Hematopoietic multipotent progenitor cell (in vitro differentiated cells): ENCODE measurements at regions not wholly inside any gene's neighbourhood (a gene's known extent, or its start where the extent isn't known, plus 50 kb on each side); places are given as distances from the start of the nearest gene placed in this dataset.
"Not testable (repeated sequence)": the region's sequence is repeated elsewhere in the genome, so short reads cannot be mapped to it uniquely, and the experiment has no call there.

Experiments used
- DNase-seq, 3 donors: peaks; one replicate each; pipeline ENCODE4 v3.0.0-alpha.2; 2011 to 2015; ENCODE audit warnings: low read depth in 2 of 3, low spot score in 2 of 3

GRCh38 chr10:64159910-64160872 lies 639.0 kb downstream of the REEP3 start:
- DNase-seq: no peak

GRCh38 chr10:64170791-64171190 lies 649.6 kb downstream of the REEP3 start:
- DNase-seq: no peak

DNA sequence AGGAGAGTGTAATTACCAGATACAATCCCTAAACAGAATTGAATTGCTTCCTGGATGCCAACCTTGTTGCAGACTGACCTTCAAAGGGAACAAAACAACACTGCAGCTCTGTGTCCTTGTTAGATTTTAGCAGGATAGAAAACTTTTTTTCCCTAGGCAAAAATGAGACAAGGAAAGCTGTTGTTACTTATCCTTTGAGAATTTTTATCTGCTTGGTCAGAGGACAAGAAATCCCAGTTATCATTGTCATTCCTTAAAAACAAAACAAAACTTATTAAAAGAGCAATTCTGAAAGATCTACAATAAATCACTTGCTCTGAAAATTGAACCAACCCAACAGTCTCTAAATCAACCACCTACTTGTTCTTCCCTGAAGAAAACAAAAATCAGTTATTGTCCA lies 652.6 kb downstream of the REEP3 start:
- DNase-seq: no peak

GRCh38 chr10:64174666-64175255 lies 653.6 kb downstream of the REEP3 start:
- no peak for DNase-seq

DNA sequence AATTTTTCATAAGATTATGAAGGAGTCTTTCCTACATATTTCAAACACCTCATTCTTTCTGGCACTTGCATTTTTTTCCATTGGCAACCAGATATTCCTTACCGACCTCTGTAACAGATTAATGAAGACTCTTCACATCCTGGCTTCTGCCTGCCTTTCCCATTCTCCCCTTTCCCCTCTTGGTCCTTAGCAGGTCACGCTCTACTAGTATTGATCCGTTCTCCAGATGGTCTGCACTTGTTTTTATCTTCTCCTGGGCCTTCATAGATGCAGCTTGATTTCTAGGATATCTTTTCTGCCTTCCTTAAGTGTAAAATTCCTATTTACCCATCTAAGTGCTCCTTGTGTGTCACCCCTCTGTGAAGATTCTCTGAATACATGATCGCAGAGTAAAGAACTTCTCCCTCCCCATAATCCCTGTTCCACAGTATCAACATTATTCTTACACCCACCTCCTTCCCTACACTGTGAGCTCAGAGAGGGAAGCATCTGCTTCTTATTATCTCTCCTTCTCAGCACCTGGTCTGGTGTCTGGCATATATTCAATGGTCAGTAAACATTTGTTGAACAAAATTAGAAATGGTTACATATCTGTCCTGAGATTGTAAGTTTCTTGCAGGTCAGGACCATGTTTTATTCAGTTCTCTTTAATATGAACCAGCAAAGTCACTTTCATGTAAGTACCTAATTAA lies 654.2 kb downstream of the REEP3 start:
- DNase-seq: no peak

- no peak for DNase-seq
These were observed 661.5 kb downstream of the REEP3 start for GRCh38 chr10:64182671-64183070.

GRCh38 chr10:64191286-64191685 lies 670.1 kb downstream of the REEP3 start:
- DNase-seq: no peak

GRCh38 chr10:64196638-64197315 lies 675.6 kb downstream of the REEP3 start:
- DNase-seq: no peak

DNA sequence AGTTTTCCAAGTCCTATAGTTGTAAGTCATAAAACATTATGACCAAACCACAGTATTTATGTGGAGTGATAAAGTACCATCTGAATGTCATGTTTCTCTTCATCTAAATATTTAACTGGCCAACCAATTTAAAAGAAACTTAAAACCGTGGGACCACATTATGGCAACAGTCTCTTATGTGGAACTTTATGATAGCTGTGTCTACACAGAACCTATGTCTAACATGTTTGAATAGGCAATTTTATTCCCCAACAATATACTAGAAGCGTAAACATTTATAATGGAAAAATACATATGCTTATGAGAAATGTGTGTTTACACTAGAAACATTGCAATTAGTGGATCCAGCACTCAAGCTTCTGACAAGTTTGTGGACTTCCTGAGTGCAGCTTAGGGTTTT lies 680.7 kb downstream of the REEP3 start:
- DNase-seq: no peak

DNA sequence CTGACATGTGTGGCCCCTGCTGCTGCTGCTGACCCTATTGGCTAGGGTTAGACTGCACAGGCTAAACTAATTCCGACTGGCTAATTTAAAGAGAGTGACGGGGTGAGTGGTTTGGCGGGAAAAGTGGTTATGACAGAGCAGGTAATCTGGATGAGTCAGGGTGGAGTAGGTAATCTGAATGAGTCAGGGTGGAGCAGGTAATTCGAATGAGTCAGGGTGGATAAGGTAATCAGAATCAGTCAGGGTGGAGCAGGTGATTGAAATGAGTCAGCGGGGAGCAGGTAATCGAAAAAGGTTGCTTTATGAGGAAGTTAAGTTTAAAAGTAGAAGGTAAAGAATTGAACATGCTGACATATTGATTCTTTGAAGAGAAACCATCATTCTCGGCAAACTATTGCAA lies 683.3 kb downstream of the REEP3 start:
- DNase-seq: not testable (repeated sequence)

GRCh38 chr10:64206409-64206808 lies 685.2 kb downstream of the REEP3 start:
- no peak for DNase-seq

DNA sequence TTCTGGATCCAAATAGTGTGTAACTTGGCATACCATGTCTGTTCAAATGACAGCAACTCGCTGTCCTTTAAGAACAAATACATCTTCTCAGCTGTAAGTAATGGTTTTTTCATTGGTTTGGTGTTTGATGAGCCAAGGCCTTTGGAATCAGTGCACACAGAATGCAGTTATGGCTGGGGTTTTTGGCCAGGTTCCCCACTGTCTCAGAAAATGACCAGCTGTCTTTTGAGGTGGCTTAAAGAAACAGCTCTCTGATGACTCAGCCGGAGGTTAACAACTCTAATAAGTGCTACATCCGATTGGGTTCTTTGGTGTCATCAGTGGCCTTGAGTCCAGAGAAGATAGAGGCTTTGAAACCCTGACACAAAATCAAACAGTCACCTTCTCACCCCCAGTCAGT lies 688.4 kb downstream of the REEP3 start:
- DNase-seq: no peak

DNA sequence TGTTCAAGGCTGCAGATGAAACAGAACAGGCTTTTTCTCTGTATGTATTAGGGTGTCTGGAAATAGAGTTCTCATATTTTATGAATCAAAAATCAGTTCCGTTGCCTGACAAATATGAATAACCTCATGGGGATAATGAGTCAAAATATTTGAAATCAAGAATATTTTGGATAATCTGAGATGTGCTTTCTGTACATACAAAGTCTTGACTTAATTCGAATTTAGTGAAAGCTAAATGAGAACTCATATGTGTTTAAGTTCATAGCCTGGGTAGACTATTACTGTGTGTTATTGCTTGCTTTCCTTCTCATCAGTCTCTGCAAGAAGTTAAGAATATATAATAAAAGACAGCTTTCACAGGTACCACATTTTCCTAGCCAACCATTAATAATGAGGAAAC lies 689.0 kb downstream of the REEP3 start:
- DNase-seq: no peak

- no peak for DNase-seq
These were observed 690.3 kb downstream of the REEP3 start for GRCh38 chr10:64211466-64211865.

DNA sequence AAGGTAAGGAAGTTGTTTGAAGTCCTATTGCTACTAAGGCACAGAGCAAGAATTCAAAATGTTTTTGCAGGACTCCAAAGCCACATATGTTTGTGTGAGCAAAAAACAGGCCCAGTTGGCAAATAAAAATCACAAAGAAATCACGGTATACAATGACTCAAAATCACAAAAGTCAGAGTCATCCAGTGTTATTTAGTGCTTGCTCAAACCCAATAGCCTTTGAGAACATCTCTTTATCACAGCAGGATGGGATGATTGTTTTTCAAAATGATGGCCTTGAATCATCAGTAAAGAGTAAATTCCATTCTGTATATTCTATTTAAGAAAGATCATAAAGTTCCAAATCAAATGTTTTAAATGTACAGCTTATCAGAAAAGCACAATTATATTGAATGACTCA lies 693.9 kb downstream of the REEP3 start:
- no peak for DNase-seq

DNA sequence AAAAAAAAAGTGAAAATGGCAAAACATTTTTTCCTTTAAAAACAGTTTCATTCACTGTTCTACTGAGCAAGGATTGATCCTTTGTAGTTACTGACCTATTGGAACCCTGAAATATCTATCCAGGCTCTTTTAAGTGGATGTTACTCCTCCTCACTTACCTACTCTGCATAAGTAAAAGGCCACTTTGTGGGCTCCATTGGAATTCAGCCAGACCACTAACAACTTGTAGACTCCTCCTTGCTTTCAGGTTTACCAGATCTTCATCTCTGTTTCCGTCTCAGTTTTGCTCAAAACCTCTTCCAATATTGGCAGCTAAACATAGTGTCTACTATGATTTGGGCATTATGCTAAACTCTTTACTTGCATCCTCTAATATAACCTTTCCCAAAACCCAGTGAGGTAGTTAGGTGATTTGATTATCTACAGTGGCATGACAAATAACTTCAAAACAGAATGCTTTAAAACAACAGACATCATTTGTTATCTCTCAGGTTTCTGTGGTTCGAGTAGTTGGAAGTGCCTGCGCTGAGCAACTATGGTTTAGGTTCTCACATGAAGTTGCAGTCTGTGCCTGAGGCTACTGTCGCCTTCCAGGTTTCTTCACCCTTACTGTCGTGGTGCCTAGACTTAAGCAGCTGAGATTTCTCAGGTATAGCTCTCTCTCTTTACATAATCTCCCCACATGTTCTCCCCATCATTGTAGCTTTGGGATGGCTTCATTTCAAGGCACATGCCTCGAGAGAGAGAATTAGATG lies 698.2 kb downstream of the REEP3 start:
- no peak for DNase-seq

GRCh38 chr10:64234489-64234888 lies 713.3 kb downstream of the REEP3 start:
- DNase-seq: no peak

DNA sequence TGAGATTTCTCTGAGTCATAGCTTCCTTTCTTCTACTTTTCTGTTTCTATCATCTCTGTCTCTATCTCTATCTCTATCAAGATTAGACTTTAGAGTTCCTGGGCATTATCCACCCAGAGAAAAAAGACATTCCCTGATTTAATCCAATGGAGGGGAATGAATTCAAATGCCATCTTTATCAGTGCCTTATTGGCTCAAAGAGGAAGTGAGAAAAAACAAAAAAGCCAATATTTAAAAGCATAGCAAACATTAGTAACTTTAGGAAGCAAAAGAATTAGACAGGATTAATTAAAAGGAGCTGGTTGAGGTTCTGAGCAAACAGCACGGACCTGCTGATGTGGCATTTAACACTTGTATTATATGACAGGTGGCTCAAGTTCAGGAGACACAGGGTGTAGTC lies 736.5 kb downstream of the REEP3 start:
- no peak for DNase-seq

GRCh38 chr10:64261092-64261491 lies 739.9 kb downstream of the REEP3 start:
- no peak for DNase-seq

GRCh38 chr10:64261676-64262075 lies 740.5 kb downstream of the REEP3 start:
- no peak for DNase-seq
